Activated CD8-positive, alpha-beta memory T cell treated with anti-CD3 and anti-CD28 coated beads for 48 hours (primary cell): ENCODE measurements at regions not wholly inside any gene's neighbourhood (a gene's known extent, or its start where the extent isn't known, plus 50 kb on each side); places are given as distances from the start of the nearest gene placed in this dataset.

ENCODE experiments used
- DNase-seq, 3 experiments: peaks; one replicate each; pipeline ENCODE4 v3.0.0-alpha.2; 2020; ENCODE audit warnings: low read depth in 2 of 3, low spot score in 2 of 3

DNA sequence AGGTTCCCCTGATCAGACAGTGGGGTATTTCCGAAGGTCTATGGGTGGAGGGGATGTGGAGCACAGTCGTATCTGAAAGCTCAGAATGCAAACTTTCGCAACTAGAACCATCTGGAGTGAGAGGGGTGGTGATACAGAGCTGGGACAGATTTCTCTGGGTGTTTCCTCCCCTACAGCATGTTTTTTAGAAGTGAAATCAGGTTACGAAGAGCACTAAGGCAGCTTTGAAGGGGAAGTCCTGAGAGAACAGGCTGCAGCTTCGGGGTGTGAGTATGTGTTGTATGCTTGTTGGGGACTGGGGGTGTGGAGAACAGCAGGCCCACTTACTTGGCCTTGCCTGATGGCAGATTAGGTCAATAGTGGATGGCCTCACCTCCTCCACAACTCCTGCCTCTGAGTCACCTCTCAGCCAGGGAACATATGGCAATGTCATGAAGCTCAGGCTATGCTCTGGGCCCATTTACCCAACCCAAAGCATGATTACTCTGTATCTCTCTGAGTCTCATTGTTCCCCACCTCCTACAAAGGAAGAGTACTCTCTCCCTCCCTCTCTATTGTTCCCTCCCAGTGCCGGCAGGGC lies 107.2 kb upstream of the RASGRP1 start:
- no peak for DNase-seq

DNA sequence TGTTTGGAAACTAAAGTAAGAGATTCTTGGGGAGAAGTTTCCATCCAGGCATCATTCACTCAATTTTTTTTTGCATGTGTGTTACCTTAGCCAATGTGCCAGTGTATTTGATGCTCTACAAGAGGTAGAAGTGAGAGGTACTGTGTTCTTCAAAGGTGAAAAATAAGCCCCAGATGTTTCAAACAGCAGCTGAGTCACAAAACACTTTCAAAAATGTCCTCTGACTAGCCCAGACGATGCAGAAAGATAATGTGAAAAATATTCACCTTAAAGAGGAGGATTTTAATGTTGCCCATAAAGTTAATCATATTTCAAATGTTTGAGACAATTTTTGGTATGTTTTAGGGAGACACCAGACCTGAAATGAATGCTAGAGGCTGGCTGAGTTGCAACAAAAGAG lies 107.7 kb upstream of the RASGRP1 start:
- no peak for DNase-seq

DNA sequence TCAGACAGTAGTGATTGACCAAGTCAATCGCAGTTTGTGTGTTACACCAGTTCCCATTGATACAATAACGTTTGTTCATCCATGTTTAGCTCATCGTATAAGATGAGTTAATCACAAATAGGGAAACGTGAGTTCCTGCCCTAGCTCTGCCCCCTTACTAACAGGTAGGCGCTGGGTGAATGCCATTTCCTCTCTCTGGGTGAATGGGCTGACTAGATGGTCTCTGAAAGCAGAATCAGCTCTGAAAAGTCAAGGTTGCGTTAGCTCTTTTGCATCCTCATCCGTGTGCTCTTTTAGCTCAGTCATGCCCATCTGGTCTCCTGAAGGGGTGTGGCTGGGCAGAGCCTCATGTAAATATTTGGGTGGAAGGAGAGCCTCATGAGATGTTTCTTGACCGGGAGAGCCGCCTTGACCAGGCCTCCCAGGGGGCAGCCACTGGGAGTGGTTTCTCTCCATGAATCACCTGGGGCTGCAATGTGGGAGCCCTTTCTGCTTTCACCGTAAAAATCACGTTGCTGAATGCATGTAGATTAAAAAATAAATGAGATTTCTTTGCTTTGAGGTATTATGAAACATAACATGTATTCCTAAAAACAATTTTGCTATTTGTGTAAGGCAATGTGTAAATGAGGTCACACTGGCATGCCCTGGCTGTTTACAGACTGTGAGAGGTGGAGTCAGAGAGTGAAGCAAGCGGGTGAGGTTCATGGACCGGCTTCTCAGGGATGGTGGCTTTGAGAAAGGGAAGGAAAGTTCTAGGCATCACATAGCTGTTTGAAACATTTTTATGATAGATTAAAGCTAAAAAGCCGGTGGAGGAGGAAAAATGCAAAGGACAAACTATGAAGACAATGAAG lies 108.4 kb upstream of the RASGRP1 start:
- DNase-seq = no peak

DNA sequence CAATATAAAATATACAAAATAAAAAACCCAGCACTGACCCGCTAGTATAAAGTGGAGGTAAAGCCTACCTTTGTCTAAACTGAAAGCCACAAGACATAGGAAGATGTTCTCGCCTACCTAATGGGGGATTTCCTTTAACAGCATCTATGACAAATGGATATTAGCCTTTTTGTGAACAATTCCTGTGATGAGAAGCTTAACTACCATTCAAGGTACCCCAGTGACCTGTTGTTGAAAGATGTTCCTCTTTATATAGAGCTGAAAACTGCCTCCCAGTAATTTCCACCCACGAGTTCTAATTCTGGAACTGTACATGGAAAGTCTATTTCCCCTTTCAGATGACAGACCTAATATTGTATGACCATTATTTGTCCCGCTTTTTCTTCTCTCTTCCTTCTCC lies 109.8 kb upstream of the RASGRP1 start:
- DNase-seq = no peak

DNA sequence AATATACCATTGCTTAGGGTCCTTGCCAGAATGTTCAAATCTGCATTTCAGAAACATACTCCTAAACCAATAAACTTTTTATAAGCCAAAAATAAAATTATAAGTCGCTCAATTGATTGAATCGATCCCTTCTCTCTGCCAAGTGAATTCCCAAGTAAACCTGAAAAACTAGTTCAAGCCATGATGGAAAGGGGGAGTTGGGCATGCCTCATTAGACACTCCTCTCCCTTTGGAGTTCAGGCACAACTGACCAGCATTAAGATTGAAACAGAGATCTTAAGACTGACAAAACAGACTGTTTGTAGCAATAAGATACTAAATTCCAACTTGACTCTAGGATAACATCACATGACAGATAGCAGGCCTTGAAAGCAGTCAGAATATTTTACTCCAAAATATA lies 113.7 kb upstream of the RASGRP1 start:
- DNase-seq = no peak

DNA sequence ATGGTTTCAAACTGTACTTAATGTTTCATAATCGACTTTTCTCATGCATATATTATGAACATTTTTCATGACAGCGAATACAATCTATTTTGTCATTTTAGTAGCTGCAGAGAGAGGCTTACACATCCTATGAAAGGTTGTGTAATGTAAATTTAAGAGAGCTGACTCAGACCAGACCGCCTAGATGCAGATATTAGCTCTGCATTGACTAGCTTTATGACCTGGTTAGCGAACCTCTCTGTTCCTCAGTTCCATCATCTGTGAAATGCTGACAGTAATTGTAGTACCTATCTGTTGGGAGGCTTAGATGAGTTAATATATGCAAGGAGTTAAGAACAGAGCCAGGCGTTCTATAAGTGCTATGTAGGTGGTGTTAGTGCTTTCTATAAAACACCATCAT lies 116.2 kb upstream of the RASGRP1 start:
- DNase-seq = no peak

DNA sequence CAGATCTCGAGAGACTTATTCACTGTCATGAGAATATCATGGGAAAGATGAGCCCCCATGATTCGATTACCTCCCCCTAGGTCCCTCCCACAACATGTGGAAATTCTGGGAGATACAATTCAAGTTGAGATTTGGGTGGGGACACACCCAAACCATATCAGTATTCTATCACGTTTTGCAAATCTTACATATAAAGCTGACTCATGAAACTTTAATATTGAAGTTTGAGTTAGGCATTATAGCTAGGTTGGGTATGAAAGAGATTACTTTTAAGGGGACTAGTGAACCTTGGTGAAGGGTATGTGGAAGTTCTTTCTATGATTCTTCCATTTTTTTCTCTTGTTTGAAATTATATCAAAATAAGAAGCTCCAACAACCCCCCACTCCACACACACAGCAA lies 117.7 kb upstream of the RASGRP1 start:
- no peak for DNase-seq

DNA sequence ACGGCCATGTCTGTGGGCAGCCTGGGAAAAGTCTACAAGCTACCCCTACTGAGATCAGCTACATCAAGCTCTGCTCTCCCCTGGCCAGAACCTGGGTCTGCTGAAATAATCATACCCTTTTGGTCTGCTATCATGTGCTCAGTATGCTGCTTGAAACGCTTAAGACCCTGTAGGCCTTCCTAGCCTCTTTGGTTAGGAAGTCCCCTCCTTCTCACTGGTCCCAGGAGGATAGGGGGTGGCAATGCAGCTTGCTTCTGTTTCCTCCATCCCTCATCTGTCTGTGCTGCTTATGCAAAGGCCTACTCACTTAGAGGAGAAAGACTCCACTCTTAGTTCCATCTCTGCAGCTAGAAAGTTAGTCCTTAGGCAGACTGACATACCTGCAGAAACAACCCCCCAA lies 118.2 kb upstream of the RASGRP1 start:
- DNase-seq = no peak

DNA sequence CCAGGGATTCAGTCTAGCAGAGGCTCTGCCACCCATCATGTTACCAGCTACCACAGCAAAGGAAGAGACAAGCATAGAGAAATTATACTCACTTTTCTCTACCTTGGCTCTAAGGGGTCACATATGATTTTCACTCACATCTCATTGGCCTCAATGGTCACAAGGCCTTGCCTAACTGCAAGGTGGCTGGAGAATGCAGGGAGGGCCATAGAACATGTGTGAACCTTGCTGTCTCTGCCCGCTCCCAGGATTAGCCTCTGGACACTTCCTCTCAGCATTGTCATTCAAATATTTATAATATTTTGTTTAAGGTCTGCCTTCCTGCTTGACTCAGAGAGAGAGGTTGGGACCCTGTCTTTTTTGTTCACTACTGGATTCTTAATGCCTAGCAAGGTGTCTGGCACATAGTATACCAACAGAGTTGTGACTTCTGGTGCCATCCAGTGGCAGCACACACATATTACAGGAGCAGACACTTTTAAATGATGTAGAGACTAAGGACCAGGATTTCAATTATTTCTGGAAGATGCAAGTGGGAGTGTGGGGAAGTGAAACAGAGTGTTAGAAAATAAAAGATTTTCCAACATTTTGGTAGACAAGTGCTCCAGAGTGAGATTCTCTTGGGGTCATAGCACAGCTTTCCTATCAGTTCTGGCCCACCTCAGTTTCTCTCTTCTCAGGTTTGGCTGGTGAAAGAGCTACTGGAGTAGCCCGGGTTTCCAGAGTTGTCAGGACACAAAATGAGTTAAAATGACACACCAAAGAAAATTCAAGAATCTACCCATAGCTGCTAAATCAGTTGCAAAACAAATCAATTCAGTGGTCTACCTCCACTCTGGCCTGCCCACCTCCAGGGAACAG lies 119.0 kb upstream of the RASGRP1 start:
- DNase-seq = no peak

DNA sequence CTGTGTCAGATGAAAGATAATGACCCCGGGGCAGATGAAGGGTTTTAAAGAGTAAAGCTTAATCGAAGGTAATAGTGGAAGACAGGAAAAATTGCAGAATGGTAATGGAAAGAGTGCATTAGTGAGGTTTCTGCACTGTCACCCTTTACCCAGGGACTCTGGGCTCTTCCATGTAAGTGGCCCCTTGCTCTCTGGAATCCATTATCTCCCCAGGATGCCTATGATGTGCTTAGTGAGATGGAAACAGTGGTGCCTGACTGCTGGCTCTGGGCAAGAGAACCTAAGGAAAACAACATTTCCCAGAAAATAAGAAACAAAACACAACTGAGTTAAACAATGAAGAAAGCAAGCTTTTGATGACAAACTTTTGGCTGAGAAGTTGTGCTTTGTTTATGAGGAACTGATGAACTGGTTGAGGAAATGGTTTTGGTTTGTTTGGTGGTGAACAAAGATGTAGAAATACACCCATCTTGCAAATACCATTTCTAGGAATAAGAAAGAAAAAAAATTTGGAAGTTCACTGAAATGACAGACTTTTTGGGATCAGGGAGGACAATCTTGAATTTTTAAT lies 119.9 kb upstream of the RASGRP1 start:
- no peak for DNase-seq

DNA sequence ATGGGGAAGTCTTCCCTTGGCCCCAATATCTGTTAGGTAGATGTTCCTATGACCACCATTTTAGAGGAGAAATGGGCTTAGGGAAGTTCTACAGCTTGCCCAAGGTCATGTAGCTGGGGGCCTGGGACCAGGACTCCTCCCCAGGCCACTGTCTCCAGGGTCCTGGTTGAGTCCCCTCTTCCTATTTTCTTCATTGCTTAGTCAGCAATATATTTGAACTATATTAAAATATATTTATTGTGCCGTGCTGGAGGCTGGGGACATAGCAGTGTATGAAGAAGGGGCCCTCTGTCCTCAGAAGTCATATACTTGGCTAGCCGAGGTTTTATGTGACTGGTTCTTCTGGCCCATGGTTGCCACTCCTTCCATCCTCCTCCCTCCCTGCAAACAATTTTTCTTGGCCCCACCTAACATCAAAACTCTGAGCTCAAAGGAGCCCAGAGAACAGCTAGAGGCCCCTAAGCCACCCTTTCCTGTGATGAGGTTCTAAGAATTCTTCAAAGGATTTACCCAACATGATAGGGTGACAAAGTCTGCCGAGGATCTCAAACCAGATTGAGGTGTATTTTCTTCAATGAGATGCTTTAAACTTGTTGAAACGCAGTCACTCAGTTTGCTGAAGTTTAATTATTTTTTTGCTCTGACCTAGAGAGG lies 121.2 kb upstream of the RASGRP1 start:
- DNase-seq = no peak

DNA sequence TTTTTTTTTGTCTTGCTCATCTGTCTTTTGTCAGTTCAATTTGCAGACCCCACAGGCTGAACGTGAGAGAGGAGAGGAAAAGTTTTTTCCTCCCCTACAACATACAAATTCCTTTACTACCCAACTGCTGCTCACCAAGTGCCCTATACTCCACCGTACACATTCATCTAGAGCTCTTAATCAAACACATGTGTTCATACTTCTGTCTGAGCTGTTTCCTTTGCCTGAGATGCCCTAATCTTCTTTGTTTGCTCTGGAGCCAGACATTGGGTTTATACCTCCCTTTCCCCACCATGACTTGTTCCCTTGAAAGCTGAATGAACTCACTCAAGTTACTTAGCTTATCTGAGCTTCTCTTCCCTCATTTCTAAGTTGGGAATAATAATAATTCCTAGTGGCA lies 122.7 kb upstream of the RASGRP1 start:
- no peak for DNase-seq

DNA sequence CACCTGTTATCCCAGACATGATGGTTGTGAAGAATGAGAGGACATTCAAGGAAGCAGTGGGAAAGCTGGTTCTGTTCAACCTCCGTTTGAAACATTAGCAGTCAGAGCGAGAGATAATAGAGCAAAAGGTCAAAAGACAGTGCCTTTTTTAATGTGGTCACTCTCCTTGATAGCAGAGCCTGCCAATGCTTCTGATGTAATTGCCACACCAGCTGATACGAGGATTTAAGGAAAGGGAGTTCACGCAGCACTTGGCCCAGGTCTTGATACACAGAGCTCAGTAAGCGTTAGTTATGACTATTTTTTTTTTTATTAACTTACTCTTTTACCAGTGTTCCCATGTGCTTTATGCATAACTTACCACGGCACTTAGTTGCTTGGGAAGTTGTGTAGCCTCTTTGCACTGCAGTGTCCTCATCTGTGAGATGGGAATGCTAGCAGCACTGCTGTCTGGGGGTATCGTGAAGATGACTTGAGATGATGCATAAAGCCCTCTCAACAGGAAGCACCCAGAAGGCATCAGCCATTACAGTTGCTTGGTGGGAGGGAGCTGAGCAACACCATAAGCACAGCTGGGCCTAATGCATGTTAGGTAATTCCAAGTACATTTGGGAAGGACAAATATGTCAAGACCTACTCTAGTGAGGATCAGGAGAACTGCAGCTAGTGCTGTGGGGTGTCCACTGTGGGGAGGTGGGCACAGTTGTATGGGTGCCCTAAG lies 123.3 kb upstream of the RASGRP1 start:
- DNase-seq = no peak

DNA sequence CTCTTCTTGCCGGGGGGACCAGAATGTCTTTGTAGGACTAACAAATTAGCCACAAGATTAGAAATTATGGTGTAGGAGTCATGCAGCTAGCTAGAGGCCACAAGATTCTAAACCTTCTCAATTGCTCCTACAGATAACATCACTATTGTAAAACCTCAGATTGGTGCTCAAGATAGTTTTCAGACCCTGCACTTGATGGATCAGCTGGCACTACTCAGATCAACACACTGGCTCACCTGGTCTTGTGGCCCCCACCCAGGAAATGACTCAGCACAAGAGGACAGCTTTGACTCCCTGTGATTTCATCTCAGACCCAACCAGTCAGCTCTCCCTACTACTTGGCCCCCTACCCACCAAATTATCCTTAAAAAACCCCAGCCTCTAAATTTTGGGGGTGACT lies 124.1 kb upstream of the RASGRP1 start:
- DNase-seq = no peak

DNA sequence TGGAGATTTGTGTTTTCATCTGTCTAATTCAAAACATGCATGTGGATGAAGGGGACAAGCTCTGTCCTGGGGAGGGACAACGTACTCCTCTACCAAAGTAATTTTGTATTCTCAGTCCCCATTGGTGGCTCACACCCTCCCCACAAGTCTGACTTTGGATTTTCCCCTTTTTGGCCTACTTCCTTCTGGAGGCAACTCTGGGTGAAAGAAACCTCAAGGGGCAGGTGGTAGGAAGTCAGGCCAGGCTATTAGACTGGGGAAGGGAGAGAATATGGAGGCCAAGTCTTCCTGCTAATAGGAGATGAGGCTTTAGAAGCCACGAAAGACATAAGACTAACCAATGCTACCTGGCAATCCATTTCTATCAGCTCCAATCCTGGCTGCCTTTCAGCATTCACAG lies 124.9 kb upstream of the RASGRP1 start:
- DNase-seq = no peak

DNA sequence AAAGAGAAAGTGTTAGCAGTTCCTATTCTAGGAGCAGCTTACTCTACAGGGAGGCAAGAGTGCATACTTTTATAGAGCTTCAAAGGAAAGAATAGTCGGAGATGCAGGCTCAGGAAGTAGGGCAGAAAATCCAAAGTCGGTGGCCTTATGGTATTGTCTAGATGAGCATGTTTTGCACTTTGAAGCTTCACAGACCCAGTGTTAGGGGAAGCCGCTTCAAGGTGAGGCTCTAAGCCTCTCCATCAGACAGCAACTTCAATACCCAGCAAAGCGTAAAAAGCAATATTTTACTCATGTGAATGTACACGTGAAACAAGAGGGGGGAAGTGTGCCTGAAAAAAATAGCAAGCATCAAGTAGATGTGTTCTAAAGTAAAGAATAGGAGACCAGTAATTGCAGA lies 125.6 kb upstream of the RASGRP1 start:
- DNase-seq = no peak

DNA sequence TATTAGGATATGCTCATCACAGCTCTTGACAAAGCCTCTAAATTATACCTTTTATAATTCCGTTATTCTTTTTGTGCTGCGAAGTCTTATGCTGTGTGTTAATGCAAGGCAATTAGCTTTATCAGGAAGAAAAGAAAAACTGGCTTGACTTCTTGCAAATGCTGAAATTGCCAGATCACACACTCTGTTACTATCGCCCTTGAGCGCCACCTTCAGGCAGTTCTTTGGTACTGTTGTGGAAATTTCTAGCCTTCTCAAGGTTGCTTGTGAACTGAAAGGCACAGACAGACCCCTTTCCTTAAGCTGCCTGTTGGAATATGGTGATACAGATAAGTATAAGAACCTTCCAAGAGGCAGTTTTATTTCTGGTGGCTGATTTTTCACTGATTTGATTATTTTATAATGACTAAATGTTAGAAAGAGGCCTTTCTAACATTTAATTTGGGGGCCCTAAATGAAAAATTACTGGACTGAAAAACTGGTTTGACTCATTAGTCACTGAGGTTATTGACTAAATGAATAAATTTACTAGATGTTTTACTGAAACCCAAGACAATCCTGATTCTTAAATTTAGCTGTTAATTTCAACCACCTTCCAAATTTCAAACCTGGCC lies 126.2 kb upstream of the RASGRP1 start:
- no peak for DNase-seq

DNA sequence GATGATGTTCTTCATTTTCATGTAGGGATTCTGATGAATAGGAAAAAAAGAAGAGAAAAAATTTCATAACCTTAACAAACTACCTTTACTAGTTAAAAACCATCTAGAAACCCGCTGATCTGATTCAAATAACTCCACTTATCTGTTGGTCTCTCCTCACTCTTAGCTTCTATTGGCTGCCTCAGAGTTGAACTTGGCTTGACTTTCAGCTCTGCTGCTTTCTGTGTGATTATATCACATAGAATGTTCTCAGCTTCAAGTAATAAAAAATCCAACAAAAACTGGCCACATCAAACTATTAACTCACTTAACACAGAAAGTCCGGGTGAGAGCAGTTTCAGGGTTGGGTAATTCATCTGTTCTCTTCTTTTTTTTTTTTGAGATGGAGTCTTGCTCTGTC lies 126.8 kb upstream of the RASGRP1 start:
- DNase-seq = no peak

DNA sequence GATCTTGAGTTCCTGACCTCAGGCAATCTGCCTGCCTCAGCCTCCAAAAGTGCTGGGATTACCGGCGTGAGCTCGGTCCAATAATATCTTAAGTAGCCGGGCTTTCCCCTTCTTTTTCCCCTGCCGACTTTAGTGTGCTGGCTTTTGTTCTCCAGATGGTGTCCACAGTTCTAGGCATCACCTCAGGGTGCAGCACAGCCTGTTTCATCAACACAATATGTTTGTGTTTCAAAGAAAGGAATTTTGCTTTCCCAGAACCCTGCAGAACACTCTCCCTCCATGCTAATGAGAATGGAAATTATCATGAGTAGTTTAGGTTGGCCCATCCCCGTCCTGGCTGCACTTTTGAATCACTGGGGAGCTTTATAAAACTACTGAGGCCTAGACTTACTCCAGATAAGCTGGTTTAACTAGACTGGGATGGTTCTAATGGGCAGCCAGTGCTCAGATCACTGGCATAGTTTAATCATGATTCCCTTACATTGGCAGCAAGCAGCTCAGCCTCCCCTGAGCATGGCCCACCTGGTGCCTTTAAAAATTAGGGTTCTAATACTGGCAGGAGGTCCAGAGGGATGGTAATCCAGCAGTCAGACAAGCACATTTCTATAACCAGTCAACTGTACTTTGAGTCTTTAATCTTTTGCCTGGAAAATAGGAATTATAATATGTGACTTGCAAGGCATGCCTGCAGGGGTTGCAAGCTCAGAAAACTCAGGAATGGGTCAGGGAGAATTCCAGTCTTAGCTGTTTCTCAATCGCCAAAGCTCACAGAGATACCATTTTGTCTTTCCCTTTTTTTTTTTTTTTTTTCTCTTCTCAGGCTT lies 127.6 kb upstream of the RASGRP1 start:
- no peak for DNase-seq

DNA sequence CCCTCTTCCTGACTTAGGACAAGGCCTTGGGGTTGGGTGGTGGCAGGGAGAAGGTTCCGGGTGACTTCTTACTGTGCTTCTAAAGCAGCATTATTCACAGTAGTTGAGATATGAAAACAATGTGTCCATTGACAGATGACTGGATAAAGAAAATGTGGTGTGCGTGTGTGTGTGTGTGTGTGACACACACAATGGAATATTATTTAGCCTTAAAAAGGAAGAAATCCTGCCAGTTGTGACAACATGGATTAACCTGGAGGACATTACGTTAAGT lies 128.1 kb upstream of the RASGRP1 start:
- DNase-seq = no peak
